ENCODE measurements at regions not wholly inside any gene's neighbourhood (a gene's known extent, or its start where the extent isn't known, plus 50 kb on each side); places are given as distances from the start of the nearest gene placed in this dataset.

DNA sequence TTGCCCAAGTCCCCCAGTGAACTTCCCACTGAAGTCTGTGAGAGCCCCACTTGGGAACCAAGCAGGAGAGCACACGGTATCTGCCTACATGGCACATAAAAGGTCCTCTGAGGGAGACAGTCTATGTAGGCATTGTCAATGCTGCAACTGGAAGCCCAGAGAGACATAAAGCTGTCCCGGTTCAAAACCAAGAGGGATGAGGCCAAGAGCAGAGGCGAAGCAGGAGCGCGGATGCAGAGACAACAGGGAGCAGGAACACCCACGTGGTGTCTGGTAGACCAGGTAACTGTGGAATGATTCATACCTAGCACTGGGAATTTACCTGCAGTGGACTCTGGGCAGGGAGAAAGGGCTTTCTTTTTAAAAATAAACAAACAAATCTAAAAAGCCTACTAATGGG is 233.1 kb upstream of the SOX11 start:
- no TSS peak for BruUV-seq (replicated peaks)
- Histone ChIP-seq H3K79me2 (ENCODE audit: insufficient read depth, low read length) (no peaks in the 10 kb centered on the region), H2AFZ (ENCODE audit: low read depth, low read length, poor library complexity, severe bottlenecking) (no peak overlapping the region), H3K9me3 (ENCODE audit: control insufficient read depth in 1 of 2, insufficient read depth in 1 of 2, low read depth in 1 of 2, low read length in 2 of 2) (peaks cover 7 to 8% of the 10 kb centered on the region in 2 experiments; a peak in 2 of 4 replicates), H3K4me1 (ENCODE audit: control insufficient read depth in 1 of 2, insufficient read depth in 2 of 2, low read length in 2 of 2) (no peaks in the 10 kb centered on the region), H3K9me2 (ENCODE audit: insufficient read depth) (no peaks in the 10 kb centered on the region), H3K4me2 (ENCODE audit: low read length) (no peak overlapping the region), H3K27ac (ENCODE audit: low read depth, low read length) (no peak overlapping the region), H3K4me3 (replicated peaks in 1 of 2; ENCODE audit: low read depth in 1 of 2, low read length in 2 of 2) (no peak overlapping the region), H3K27me3 (ENCODE audit: insufficient read depth, low read length) (no peaks in the 10 kb centered on the region), H4K20me1 (ENCODE audit: insufficient read depth) (no peaks in the 10 kb centered on the region), H3K9ac (ENCODE audit: low read length) (no peak overlapping the region), H3K36me3 (ENCODE audit: control insufficient read depth in 1 of 2, insufficient read depth in 2 of 2, low read length in 2 of 2) (no peaks in the 10 kb centered on the region)
- ATAC-seq (no peak), DNase-seq (ENCODE audit: low read depth, low spot score) (no peak)
- TF ChIP-seq SIN3A (IDR thresholded peaks at IDR 0.05; ENCODE audit: low read depth), result no peak
- RAD21 ChIA-PET (ENCODE audit: low non-redundant PET in 1 of 2, low total read pairs in 2 of 2, uncharacterized antibody in 2 of 2, unreplicated experiment in 2 of 2), result no interaction called here
- CTCF ChIA-PET, result no interaction called here
- intact Hi-C loops (cut with micrococcal nuclease), result no loop called here
- POLR2A ChIA-PET, result no interaction called here

GRCh38 chr2:5464657-5465056 is 227.5 kb upstream of the SOX11 start:
- no peak overlapping the region for H3K27ac ChIP-seq (ENCODE audit: low read depth, low read length)
- no peak overlapping the region for H2AFZ ChIP-seq (ENCODE audit: low read depth, low read length, poor library complexity, severe bottlenecking)
- H3K79me2 ChIP-seq (ENCODE audit: insufficient read depth, low read length), result no peaks in the 10 kb centered on the region
- H3K9me2 ChIP-seq (ENCODE audit: insufficient read depth), result no peaks in the 10 kb centered on the region
- no peak overlapping the region for H3K4me2 ChIP-seq (ENCODE audit: low read length)
- ATAC-seq (no peak), DNase-seq (ENCODE audit: low read depth, low spot score) (no peak)
- TF ChIP-seq, protein P1, sequence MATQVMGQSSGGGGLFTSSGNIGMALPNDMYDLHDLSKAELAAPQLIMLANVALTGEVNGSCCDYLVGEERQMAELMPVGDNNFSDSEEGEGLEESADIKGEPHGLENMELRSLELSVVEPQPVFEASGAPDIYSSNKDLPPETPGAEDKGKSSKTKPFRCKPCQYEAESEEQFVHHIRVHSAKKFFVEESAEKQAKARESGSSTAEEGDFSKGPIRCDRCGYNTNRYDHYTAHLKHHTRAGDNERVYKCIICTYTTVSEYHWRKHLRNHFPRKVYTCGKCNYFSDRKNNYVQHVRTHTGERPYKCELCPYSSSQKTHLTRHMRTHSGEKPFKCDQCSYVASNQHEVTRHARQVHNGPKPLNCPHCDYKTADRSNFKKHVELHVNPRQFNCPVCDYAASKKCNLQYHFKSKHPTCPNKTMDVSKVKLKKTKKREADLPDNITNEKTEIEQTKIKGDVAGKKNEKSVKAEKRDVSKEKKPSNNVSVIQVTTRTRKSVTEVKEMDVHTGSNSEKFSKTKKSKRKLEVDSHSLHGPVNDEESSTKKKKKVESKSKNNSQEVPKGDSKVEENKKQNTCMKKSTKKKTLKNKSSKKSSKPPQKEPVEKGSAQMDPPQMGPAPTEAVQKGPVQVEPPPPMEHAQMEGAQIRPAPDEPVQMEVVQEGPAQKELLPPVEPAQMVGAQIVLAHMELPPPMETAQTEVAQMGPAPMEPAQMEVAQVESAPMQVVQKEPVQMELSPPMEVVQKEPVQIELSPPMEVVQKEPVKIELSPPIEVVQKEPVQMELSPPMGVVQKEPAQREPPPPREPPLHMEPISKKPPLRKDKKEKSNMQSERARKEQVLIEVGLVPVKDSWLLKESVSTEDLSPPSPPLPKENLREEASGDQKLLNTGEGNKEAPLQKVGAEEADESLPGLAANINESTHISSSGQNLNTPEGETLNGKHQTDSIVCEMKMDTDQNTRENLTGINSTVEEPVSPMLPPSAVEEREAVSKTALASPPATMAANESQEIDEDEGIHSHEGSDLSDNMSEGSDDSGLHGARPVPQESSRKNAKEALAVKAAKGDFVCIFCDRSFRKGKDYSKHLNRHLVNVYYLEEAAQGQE (IDR thresholded peaks at IDR 0.05; ENCODE audit: low read depth), result no peak
- TF ChIP-seq CEBPB (IDR thresholded peaks at IDR 0.05; ENCODE audit: low read depth) (no peak), POLR2A (IDR thresholded peaks at IDR 0.05; ENCODE audit: borderline replicate concordance, extremely low read depth, insufficient read depth, insufficient read length) (no peak), SIN3A (IDR thresholded peaks at IDR 0.05; ENCODE audit: low read depth) (no peak), TCF7L2 (IDR thresholded peaks at IDR 0.05; ENCODE audit: borderline replicate concordance, extremely low read depth, insufficient read depth, insufficient read length) (no peak), RAD21 (IDR thresholded peaks at IDR 0.05; ENCODE audit: low read depth) (no peak), EZH2 (IDR thresholded peaks at IDR 0.05) (no peak), CTCF (IDR thresholded peaks at IDR 0.05 in 2 of 3, conservative IDR thresholded peaks at IDR 0.05 in 1 of 3; ENCODE audit: borderline replicate concordance in 1 of 3, insufficient read depth in 1 of 3, low read depth in 2 of 3, low read length in 2 of 3) (no peak), ATF3 (IDR thresholded peaks at IDR 0.05) (no peak), YY1 (IDR thresholded peaks at IDR 0.05; ENCODE audit: extremely low read depth, insufficient replicate concordance, low read depth, low read length) (no peak), ZNF274 (IDR thresholded peaks at IDR 0.05; ENCODE audit: low read depth, low read length) (no peak), FOSL1 (IDR thresholded peaks at IDR 0.05; ENCODE audit: low read depth) (no peak), JUND (IDR thresholded peaks at IDR 0.05) (no peak), CBX3 (IDR thresholded peaks at IDR 0.05; ENCODE audit: low read depth) (no peak), ZFX (IDR thresholded peaks at IDR 0.05) (no peak), POLR2AphosphoS5 (IDR thresholded peaks at IDR 0.05; ENCODE audit: low read depth, low read length) (no peak), SP1 (IDR thresholded peaks at IDR 0.05; ENCODE audit: low read depth) (no peak)
- CTCF ChIA-PET, result no interaction called here
- H3K36me3 ChIP-seq (ENCODE audit: control insufficient read depth in 1 of 2, insufficient read depth in 2 of 2, low read length in 2 of 2), result no peaks in the 10 kb centered on the region
- no peak overlapping the region for H3K4me3 ChIP-seq (replicated peaks in 1 of 2; ENCODE audit: low read depth in 1 of 2, low read length in 2 of 2)
- H3K4me1 ChIP-seq (ENCODE audit: control insufficient read depth in 1 of 2, insufficient read depth in 2 of 2, low read length in 2 of 2), result no peaks in the 10 kb centered on the region
- POLR2A ChIA-PET, result no interaction called here
- no peaks in the 10 kb centered on the region for H3K27me3 ChIP-seq (ENCODE audit: insufficient read depth, low read length)
- peaks cover 7 to 17% of the 10 kb centered on the region in 2 experiments; a peak in 2 of 4 replicates for H3K9me3 ChIP-seq (ENCODE audit: control insufficient read depth in 1 of 2, insufficient read depth in 1 of 2, low read depth in 1 of 2, low read length in 2 of 2)
- no peak overlapping the region for H3K9ac ChIP-seq (ENCODE audit: low read length)
- RAD21 ChIA-PET (ENCODE audit: low non-redundant PET in 1 of 2, low total read pairs in 2 of 2, uncharacterized antibody in 2 of 2, unreplicated experiment in 2 of 2), result no interaction called here
- intact Hi-C loops (cut with micrococcal nuclease), result no loop called here
- H4K20me1 ChIP-seq (ENCODE audit: insufficient read depth), result no peaks in the 10 kb centered on the region
- BruUV-seq (replicated peaks), result no TSS peak
